DMS79 (cell line): ENCODE measurements at regions not wholly inside any gene's neighbourhood (a gene's known extent, or its start where the extent isn't known, plus 50 kb on each side); places are given as distances from the start of the nearest gene placed in this dataset.

Source experiments
- DNase-seq: peaks from one replicate; lab custom pipeline; 2025; lab: John Stamatoyannopoulos, UW

DNA sequence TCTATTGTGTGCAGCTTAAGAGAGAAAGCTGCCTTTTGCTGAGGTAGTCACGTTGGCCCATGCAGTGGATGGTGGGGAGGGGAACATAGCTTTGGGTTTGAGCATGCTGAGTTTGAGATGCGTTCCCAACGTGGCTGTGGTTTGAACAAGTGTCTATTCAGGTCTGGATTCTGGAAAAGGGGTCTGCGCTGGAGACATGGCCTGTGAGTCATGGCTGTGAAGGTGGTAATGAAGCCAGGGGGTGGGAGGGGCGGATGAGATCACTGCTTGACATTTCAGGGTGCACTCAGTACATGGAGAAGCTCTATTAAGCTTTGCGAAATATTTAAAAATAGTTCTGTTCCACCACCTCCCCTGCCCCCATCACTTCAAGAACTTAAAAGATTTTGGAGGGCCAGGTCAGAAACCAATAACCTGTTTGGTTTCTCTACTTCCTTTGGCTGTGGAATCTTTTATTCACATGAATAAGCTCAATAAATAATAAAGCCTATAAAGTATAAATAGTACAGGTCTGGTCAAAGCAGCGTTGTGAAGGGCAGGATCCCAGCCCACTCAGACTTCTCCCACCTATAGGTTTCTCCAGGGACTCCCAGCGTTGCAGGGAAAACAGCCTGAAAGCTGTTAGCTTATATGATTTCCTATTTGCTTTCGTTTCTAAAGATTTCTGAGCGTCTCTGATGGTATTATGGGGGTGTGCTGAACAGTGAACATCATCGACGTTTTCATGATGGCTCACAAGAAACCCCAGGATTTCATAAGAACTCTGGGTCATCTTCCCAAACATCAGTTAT is 189.9 kb downstream of the NSG2 start:
- no peak for DNase-seq

DNA sequence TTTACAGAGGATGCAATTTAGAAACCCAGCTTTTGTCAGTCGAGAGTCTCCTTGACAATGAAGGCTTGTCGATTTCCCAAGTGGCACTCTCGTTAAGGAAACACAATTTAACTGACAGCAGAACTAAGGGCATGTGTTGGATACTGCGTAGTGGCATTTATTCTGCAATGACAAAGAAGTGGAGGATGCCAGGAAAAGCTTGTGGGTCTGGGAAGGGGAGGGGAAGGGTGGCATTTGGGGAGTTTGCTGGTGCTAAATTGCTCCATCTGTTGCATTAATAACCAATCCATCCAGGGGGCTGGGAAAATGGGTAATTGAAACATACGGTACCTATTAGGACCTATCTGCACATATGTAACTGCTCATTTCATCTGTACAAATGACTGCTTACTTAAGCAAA is 190.6 kb downstream of the NSG2 start:
- DNase-seq = no peak

DNA sequence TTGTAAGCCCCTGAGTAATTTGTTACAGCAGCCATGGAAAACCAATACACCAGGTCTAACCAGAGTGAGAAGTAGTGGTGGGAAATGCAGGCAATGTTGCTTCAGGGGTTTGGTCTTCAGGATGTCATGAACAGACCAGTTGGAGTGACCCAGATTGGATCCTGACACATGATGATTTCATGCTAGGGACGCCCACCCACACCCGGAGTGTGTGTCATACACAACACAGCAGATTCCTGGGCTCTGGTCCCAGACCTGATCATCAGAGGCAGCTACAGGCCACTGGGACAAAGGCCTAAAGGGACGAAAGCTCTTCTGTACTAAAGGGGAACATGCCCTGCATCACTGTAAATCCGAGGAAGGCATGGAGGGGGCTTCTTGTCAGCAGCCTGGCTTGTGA is 194.2 kb downstream of the NSG2 start:
- no peak for DNase-seq

DNA sequence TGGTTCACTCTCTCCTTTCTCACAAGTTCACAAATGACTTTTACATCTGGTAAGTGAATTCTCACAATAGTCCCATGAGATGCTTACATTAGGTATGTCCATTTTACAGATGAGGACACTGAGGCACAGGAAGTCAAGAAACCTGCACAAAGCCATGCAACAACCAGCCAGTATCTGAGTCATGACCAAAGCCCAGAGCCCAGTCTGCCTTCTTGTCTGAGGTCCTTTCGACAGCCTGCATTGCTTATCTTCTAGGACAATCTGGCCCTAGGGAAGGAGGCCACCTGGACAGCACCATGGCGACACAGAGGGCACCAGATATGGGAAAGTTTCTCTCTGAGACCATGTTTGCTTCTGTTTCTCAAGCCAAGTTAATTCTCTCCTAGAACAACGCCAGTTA is 197.1 kb downstream of the NSG2 start:
- no peak for DNase-seq

DNA sequence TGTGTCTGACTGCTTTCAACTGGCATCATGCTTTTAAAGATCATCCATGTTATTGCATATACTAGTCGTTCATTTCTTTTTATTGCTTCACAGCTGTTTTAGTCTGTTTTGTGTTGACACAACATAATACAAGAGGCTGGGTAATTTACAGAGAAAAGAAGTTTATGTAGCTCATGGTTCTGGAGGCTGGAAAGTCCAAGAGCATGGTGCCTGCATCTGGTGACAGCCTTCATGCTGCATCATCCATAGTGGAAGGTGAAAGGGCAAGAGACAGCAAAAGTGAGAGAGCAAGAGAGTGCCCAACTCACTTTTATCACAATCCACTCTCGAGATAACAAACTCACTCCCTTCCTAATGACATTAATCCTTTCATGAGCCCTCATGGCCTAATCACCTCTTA is 198.4 kb downstream of the NSG2 start:
- no peak for DNase-seq

DNA sequence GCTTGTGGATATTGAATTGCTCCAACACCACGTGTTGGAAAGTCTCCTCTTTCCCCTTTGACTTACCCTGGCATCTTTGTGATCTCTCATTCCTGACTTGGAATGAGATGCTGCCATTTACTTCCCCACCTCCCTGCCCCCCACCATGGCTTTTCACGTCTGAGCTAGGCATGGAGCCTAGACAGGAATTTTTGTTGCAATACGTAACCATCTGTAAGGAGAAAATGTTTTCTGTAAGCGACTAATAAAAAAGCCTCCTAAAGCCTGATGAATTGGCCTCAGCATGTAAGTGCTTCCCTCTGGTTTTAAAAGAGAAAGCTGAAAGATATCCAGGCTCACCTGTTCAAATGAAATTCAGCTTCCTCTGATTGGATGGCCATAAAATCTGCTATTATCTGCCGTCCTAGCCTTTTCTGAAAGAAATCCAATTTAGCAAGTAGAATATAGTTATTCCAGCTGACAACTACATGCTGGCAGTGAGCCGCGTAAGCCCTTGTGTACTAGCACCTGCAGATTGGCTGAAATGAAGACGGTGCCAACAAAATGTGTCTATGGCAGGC is 200.1 kb downstream of the NSG2 start:
- no peak for DNase-seq

DNA sequence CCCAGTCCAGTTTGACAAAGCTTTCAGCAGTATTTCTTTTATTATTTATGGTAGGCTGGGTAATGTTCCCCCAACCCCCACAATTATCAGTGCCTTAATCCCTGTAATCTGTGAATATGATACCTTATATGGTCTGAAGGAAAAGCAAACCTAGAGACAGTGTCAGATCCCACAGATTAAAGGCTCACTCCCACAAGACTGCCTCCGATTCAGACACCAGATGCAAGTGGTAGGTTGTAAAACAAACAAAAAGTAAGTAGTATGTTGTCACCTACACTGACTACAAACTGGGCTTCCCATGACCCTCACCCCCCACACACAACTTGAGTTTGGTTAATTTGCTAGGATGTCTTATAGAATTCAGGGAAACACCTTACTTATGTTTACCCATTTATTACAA is 201.2 kb downstream of the NSG2 start:
- DNase-seq = no peak

DNA sequence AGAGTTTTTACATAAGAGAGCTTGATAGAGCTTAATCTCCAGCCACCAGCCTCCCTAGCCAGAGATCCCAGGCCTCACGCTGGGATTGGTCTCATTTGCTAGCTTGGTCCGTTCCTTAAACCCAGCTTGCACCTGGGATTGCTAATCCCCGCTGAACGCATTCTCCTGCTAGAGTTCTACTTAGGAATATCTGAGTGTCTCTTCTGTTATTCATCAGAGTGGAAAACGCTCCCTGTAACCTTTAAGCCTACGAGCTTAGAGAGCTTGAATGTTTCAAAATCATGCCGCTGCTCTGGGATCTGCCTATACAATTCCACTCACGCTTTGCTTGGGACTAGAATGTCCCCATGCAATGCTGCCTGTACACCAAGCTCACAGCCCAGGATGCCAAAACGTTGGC is 201.8 kb downstream of the NSG2 start:
- DNase-seq = no peak

DNA sequence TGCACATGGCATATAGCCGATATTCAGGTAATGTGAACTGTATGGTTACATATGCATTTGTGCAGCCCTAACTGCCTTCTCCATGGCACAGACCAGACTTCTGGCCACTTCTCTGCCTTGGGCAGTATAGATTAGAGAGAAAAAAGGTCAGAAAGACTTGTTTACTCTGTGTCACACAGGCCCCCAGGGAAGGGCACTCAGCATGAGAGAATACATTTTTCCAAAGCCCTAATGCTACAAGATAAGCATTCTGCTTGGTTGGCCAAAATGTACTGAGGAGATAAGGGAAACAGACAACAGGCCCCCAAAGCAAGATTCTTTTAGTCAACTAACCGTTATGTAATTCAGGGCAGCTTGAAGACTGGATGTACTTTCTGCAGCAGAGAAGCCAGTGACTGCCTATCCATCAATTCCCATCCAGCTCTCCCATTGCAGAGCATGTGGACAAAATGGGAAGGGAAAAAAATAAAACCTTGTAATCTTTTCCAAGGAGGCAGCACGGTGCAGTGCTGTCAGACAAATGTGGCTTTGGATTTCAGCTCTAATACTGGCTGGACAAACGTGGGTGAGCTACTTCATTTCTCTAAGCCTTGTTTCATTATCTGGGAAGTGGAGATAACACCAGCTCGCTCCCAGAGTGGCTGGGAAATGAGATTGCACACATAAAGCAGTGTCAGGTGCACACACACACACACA is 205.9 kb downstream of the NSG2 start:
- DNase-seq = no peak

DNA sequence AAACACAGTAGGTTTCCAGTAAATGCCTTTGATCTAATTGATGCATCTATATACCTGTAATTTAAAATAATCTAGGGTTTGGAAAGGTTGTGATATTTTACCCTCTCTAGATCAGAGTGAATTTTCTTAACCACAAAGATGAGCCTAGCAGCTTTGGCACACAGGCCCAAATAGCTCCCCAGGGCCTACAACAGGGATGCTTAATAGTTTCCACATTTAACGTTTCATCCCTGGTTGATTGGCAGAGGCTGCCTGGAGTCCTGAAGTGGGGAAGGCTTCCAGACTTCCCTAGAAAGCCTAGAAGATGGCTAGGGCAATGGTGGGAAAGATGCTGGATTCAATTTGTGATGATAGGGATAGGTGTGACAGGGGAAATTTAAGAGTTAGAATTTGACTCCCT is 206.6 kb downstream of the NSG2 start:
- DNase-seq = no peak

DNA sequence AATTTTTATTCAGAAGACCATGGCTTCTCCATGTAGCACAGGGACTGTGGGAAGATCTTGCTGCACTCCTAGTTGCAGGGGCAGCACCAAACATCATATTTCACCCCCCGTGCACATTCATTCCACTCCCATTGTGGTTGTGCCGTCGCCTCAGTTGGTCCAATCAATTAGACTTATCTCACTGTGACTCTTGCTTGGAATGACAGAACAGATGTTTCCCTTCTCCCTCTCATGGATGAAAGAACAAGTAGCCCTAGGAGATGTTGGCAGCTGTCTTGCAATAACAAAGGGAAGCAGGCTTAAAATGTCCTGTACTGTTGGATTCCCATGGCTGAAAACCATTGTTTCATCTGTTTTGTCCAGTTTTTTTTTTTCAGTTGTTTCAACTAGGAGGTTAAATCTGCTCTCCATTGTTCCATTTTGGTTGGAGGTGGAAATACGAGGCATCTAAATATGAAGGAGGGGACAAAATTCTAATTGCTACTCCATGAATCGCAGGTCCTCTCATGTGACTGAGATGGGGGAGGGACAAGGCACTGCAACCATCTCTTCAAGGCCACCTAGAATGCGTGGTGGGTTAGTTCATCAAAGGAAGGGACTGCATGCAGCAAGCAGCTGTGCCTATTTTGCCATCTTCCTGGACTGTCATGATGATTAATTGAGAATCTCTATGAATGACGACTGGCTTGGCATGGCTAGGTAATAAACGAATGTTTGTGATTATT is 214.4 kb downstream of the NSG2 start:
- DNase-seq = no peak

DNA sequence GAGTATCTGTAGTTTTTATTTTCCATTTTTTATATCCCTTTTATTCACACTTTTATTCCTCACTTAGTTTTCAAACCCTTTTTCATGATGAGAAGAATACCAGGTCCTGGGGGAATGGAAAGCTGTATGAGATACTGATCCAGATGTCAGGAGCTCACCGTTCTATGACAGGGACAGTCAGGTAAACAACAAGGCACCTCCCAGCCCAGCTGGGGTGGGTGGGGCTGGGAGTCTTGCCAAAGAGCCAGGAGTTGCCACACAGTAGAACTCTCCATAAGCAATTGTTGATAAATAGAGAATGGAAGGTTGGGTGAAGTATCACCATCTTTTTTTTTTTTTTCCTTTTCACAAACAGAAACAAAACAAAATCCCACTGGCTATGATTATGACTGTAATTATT is 225.8 kb downstream of the NSG2 start:
- no peak for DNase-seq

DNA sequence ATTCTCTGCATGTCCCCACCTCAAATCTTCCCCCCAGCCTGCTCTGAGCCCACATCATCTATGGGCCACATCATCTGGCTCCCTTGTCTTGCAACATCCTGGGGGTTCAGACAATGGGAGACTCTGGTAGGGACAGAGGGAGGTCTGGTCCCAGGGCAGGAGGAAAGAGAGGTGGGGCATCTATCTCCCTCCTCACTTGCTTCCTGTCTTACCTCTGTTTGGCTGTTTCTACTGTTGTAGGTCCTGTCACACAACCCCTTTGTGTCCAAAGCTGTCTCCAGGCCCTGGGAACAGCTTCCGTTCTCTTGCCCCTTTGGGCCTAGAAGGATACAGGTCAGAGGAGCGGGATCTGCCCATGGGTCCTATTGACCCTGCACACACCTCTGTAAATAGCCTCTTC is 227.2 kb downstream of the NSG2 start:
- no peak for DNase-seq

DNA sequence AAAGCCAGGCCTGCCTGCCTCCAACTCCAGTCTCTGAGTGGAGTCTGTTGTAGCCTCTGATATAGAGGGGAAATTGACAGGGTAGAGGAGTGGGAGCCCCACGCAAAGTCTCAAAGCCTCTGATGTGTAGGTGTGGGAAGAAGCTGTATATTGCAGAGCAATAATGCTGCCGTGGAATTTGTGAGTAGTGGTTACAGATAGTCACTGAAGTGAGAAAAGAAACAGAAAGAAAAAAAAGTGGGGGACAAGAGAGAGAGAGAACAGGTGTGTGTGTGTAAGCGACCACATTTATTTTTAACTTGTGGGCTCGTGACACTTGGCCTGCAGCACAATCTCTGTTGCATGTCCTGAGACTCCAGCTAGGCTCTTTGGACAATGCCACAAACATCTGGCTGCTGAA is 227.8 kb downstream of the NSG2 start:
- no peak for DNase-seq

DNA sequence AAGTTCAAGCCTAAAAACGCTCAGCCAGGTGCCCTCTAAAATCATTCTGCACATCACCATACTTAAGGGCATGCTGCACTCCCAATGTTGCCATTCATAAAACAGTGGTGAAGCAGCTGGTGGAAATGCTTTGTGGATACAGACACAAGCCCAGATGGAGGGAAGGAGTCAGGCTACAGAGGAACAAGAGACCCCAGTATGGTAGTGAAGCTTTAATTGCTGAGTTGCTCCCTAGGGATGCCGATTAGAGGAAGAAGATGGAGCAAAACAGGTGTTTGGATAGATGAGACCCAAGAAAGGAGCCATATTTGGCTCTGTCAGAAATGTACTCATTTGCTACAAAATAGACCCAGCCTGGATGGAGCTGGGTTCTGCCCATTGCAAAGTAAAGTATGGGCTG is 230.5 kb downstream of the NSG2 start:
- no peak for DNase-seq

DNA sequence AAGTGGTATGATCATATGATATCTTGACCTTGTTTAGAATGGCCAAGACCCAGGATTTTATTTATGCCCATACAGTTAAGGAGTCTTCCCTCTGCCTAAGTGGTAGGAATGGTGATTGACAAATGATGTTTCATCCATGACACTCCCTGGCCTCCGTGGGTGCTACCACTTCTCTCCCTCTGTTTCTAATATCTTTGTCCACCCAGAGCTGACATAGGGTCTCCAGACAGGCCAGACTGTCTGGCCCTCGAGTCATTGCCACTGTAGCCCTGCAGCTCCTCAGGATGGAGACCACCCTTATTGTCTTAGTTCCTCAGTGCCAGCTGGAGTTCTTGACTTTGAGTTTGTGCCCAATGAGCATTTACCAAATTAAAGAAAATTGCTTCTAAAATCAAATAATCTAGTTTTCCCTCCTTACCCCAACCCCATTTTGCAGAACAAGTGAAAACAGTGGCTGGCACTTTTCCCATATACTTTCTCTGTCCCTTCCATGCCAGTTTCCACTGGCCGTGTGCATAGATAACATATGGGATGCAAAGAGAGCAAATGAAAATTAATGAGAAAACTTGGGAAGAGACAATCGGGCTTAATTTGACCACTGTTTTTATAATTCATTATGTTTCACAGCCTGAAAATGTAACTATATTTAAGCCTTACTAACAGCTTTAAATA is 235.7 kb downstream of the NSG2 start:
- DNase-seq = no peak

DNA sequence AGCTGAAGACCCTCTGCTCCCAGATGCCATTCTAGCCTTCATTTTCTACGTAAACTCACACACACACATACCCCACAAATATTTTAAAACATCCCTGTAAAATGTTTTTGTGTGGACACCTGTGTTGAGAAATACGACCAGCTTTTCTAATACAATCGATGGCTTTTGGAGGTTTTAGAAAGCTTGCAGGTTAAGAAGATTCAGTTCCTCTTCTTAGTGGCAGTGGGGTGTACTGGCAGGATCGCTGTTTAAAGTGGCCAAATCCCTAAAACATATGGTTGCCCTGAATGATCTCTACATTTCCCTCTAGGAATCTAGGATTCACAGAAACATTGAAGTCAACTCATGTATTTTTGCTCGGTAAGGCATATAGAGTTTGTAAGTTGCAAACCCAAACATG is 236.3 kb downstream of the NSG2 start:
- no peak for DNase-seq

DNA sequence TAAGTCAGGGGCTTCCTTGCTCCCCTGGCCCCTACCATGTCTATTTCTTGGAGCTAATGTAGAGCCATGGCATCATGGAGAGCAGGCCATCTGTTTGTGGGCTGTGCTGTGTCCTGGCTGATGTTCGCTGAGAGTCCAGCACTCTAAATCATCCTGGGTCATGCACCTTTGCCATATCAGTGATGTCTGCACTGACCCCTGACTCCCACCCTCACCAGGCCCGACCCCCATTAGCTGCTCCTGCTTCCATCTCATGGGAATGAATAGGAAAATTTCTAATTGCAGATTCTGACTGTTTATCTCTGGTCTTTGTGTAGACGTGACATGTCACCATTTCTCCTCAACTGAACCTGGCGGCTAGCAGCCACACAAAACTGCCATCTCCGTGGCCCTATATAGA is 236.9 kb downstream of the NSG2 start:
- no peak for DNase-seq

DNA sequence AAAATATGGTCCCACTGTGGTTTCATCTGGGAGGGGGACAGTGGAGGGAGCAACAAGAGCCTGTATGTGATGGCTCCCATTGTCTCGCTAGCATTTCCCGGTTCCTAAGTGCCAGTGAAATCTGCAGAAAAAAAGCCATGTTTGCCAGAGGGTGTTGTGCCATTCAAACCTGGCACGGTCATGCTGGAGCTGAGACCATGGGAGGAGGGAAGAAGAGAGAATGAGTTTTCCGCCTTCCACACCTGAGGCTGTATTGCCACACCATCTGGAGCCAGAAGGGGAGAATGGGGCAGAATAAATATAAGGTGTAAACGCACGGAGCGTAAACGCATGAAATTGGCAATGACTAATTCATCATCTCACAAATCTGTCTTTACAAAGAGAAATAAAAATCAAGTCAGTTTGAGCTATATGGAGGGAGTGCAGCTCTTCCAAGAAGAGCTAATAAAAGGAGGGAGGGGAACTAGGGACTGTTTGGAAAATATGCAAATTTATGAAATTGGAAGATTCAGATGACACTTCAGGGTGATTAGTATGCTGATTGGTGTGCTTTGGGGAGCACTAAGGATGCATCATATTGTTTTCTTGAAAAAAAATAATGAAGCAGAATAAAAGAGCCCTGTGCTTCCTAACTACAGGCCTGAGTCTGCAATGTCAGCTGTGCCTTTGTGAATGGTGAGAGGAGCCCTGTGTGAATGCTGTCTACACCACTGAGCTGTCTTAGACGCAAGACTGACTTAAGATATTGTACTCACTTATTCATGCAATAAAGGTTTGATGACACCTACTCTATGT is 237.9 kb downstream of the NSG2 start:
- DNase-seq = no peak

DNA sequence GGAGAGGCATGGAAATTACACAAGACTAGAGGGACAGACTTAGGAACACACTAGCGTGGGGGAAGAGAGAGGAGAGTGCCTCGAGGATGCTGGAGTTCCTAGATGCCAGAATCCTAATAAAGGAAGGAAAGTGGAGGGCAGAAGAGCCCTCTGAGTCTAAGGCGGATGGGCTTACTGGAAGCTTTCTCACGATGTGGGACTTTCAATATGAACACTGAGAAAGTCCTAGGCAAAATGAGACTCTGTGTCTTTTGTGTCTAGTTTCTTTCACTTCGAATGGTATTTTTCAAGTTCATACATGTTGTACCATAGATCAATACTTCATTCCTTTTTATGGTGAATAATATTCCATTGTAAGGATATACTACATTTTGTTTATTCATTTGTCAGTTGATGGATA is 239.4 kb downstream of the NSG2 start:
- DNase-seq = no peak

DNA sequence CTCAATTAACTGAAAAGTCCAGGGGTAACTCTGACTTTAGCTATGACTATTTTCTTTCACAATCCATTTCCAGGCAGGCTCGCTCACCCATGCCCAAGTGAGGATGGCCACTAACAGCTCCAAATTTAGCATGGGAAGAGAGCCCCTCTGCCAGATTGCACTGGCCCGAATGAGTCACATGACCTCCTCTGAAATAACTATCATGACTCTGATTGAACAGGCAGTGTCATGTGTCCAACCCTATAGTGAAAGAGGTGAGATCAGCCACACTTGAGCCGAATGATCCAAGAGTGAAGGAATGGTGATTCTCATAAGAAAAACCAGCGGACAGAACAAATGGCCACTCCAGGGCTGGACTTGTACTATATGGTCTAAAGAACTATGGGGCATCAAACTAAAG is 242.3 kb downstream of the NSG2 start:
- DNase-seq = no peak

DNA sequence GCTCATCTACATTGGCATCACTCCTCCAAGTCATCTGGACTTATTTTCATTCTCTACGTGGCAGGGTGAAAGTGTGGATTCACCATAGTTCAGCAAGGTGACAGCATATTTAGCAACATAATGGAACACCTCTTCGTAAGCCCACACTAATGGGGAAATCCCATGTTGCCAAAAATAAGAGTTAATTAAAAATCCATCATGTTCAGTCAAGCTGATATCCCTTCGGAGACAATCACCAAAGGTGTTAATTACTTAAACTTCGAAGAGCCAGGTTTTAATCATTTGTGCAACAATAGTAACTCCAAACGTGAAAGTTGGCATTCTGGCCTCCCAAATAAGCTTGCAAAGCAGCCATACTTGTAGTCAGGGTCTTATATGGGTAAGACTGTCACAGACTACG is 242.9 kb downstream of the NSG2 start:
- no peak for DNase-seq
